ENCODE measurements at regions not wholly inside any gene's neighbourhood (a gene's known extent, or its start where the extent isn't known, plus 50 kb on each side); places are given as distances from the start of the nearest gene placed in this dataset.

GRCh38 chr17:72063756-72064450 is 56.9 kb upstream of the SOX9 start:
- TF ChIP-seq EP300 (IDR thresholded peaks at IDR 0.05) (no peak), POLR2A (IDR thresholded peaks at IDR 0.05; ENCODE audit: low read depth) (no peak), POLR2AphosphoS5 (IDR thresholded peaks at IDR 0.05) (no peak), CTCF (IDR thresholded peaks at IDR 0.05) (no peak)
- no peaks in the 10 kb centered on the region for H3K9me3 ChIP-seq
- H3K4me3 ChIP-seq = no peak overlapping the region
- 74% methylated on average over 4 of the region's 4 CpGs for WGBS
- peak; percentile 53 for DNase-seq (ENCODE audit: extremely low spot score)
- intact Hi-C loops (cut with DNase I) = no loop called here
- no peak overlapping the region for H3K27ac ChIP-seq (replicated peaks in 1 of 4)
- H3K36me3 ChIP-seq = no peaks in the 10 kb centered on the region
- H3K4me1 ChIP-seq = peaks cover 0 to 8% (median 3%) of the 10 kb centered on the region in 4 donors
- H3K27me3 ChIP-seq = peaks cover 0 to 5% (median 0%) of the 10 kb centered on the region in 4 donors

DNA sequence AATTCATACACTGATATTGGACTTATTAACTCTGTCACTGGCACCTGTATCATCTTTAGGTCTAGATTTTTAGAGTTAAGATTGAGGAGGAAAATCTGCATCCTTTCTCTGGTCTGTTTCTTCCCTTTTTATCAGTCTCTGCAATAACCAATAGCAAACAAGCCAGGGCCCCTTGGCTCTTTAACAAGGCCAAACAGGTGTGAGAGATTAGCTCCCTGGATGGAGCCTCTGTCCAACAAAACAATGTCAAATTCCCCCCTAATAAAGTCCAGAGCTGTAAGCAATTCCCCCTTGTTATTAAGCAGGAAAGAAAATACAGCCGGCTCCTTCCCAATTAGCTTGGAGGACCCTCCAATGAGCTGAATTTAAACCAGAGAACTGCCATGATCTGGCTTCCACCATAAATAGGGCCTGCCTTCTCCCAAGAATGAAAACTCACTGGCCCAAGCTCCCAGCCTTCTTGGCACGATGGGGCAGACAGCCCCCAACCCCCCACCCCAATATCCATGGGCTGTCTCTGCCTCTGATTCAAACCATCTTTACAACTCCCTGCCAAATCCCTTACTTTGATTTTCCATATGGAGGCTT is 56.1 kb upstream of the SOX9 start:
- Histone ChIP-seq H3K27ac (replicated peaks in 1 of 4) (no peak overlapping the region), H3K4me3 (no peak overlapping the region), H3K9me3 (no peaks in the 10 kb centered on the region), H3K4me1 (peaks cover 0 to 3% (median 1%) of the 10 kb centered on the region in 4 donors), H3K27me3 (peaks cover 0 to 5% (median 0%) of the 10 kb centered on the region in 4 donors), H3K36me3 (no peaks in the 10 kb centered on the region)
- peak; percentile 57 for DNase-seq (ENCODE audit: extremely low spot score)
- WGBS = 61% methylated on average over 2 of the region's 2 CpGs
- intact Hi-C loops (cut with DNase I) = no loop called here
- no peak for TF ChIP-seq CTCF (IDR thresholded peaks at IDR 0.05)
- TF ChIP-seq EP300 (IDR thresholded peaks at IDR 0.05) = no peak
- no peak for TF ChIP-seq POLR2A (IDR thresholded peaks at IDR 0.05; ENCODE audit: low read depth)
- no peak for TF ChIP-seq POLR2AphosphoS5 (IDR thresholded peaks at IDR 0.05)

DNA sequence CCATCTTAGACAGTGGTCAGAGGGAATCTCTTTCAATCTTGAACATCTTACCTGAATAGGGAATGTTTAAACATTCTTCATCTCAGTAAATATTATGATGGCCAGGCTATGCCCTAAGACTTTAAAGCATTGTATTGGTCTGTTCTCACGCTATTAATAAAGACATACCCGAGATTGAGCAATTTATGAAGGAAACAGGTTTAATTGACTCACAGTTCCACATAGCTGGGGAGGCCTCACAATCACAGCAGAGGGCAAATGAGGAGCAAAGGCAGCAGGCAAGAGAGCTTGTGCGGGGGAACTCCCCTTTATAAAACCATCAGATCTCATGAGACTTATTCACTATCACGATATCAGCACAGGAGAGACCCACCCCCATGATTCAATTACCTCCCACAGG is 55.3 kb upstream of the SOX9 start:
- no peaks in the 10 kb centered on the region for H3K9me3 ChIP-seq
- intact Hi-C loops (cut with DNase I) = no loop called here
- H3K4me3 ChIP-seq = no peak overlapping the region
- no peak for DNase-seq (ENCODE audit: extremely low spot score)
- H3K27me3 ChIP-seq = peaks cover 0 to 5% (median 0%) of the 10 kb centered on the region in 4 donors
- WGBS = 80% methylated on average over 4 of the region's 4 CpGs
- no peak overlapping the region for H3K27ac ChIP-seq (replicated peaks in 1 of 4)
- no peaks in the 10 kb centered on the region for H3K4me1 ChIP-seq
- H3K36me3 ChIP-seq = no peaks in the 10 kb centered on the region
- TF ChIP-seq EP300 (IDR thresholded peaks at IDR 0.05) = no peak
- no peak for TF ChIP-seq POLR2A (IDR thresholded peaks at IDR 0.05; ENCODE audit: low read depth)
- no peak for TF ChIP-seq POLR2AphosphoS5 (IDR thresholded peaks at IDR 0.05)
- TF ChIP-seq CTCF (IDR thresholded peaks at IDR 0.05) = no peak

- Histone ChIP-seq H3K27me3 (peaks cover 0 to 2% (median 0%) of the 10 kb centered on the region in 4 donors), H3K4me1 (no peaks in the 10 kb centered on the region), H3K4me3 (no peak overlapping the region), H3K9me3 (no peaks in the 10 kb centered on the region), H3K27ac (replicated peaks in 1 of 4) (no peak overlapping the region), H3K36me3 (no peaks in the 10 kb centered on the region)
- intact Hi-C loops (cut with DNase I) = no loop called here
- DNase-seq (ENCODE audit: extremely low spot score) = no peak
- 67% methylated on average over 1 of the region's 1 CpG for WGBS
- TF ChIP-seq EP300 (IDR thresholded peaks at IDR 0.05) (no peak), POLR2A (IDR thresholded peaks at IDR 0.05; ENCODE audit: low read depth) (no peak), CTCF (IDR thresholded peaks at IDR 0.05) (no peak), POLR2AphosphoS5 (IDR thresholded peaks at IDR 0.05) (no peak)
These were observed 52.2 kb upstream of the SOX9 start for GRCh38 chr17:72068643-72069042.
